ENCODE measurements at regions not wholly inside any gene's neighbourhood (a gene's known extent, or its start where the extent isn't known, plus 50 kb on each side); places are given as distances from the start of the nearest gene placed in this dataset.

DNA sequence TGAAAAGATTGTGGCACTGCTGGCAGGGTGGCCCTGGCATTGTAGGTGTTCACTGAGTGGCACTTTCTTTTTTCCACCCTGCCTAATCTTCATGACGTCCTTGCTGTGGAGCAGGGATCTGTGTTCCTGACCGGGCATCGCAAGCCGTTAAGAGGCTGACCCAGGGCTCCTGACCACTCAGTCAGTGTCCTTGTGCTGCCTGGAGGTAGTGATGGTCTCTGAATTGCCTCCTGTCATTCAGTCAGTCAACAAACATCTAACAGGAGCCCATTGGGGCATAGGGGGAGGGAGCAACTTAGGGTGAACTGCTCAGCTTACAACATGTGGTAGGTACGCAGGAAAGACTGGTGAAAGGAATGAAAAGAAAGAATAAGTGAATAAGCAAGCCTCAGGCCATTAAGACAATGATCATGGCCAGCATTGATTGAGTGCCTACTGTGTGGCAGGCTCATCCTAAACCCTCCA, 152.0 kb downstream of the CEBPB start:
- intact Hi-C loops (cut with DNase I), result no loop called here
- ATAC-seq, result no peak
- no peak for DNase-seq

DNA sequence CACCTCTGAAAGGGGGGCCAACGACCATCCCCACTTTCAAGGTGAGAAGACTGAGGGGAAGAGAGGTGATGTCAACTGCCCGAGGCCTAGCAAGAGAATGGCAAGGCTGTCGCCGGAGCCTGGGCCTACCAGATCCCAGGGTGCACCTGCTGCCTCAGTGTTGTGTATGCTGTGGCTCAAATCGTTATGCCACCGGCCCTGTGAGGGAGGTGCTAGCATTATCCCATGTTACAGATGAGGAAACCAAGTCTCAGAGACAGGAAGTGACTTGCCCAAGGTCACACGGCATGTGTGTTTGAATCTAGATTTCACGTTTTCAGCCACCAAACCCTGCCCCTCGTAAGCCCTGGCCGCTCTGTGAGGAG, 152.5 kb downstream of the CEBPB start:
- ATAC-seq (no peak), DNase-seq (no peak)
- intact Hi-C loops (cut with DNase I), result no loop called here

DNA sequence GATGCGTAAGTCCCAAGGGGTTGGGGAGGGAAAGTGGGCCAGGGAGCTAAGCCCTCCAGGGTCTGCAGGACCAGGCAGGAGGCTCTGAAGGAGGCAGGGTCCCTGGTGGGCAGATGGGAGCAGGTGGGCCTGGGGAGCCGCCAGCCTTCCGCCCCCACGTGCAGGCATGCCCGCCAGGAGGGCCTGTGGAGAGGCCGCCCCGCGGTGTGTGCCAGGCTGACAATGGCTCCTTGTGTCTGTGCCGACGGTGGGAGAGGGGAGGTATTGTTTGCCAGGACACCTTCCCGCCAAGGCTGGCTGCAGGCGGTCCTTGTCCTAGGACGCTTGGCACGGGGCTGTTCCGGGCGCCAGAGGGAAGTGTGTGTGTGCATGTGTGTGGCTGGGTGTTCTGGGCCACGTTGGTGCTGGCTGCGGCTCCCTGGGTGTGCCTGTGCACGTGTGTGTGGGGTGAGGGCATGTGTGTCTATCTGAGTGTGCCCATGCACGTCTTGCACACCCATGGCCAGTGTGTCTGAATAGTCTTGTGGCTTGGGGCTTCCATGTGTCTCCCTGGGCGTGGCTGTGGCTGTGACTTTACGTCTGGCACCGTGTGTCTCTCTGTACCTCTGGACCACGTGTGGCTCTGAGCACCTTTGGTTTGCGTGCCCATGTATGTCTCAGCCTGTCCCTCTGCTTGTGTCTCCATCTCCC, 153.0 kb downstream of the CEBPB start:
- DNase-seq (no peak), ATAC-seq (no peak)
- intact Hi-C loops (cut with DNase I), result no loop called here

DNA sequence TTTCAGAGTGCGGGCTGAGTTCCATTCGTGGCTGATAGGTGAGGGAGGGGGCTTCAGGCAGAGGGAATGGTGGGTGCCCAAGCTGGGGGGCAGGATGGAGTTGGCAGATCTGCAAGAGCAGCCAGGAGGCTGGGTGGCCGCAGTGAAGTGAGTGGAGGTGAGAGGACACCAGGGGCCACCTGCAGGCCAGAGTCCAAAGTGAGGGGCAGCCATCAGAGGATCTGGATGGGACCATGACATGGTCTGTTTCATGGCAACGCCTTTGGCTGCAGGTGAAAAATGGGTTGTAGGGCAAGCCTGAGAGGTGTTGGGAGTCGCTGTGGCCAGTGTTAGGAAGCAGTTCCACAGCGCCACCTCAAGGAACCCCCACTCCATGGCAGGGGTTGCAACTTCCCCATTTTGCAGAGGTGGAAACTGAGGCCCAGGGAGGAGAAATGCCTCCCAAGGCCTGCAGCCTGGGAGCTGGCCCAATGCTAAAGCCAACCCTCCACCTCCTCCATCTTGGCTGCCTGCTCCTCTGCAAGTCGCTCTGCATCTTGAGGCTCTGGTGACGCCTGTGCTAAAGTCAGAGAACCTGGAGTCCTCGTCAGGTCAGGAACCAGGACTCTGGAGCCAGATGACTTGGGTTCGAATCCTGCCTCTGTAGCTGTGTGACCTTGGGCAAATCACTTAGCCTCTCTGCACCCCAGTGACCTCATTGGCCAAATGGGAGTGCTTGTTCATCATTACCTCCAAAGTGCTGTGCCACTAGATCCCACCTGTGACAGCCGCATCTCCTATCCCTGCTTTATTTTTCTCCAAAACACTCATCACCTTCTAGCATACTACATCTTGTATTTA, 153.8 kb downstream of the CEBPB start:
- DNase-seq (no peak), ATAC-seq (no peak)
- intact Hi-C loops (cut with DNase I), result no loop called here

DNA sequence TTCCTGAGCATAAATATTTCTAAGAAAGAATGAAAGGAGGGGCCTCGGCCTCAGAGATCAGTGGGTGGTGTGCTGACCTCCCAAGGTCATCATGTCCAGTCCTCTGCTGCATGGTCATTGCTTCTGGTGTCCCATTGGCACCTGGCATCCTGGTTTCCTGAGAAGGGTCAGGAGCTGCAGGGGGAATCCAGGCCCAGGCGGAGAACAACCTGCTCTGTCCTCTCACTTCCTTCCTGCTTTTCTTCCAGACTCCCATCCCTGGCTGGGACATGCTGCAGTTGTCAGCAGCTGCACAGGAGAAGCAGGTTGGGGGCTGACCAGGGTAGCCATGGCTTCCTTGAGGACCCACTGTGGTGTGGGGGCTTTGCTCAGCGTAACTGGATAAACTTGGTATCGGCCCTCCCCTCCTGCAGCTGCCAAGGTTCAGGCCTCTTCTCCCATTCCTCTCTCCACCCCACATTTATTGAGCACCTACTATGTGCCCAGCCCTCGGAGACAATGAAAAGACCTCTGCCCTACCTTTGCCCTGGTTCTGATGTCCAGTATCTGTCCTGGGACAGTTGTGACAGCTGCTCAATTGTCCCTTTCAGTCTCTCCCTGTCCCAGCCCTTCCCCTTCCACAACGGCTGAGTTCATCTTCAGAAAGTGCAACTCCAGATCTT, 155.2 kb downstream of the CEBPB start:
- ATAC-seq (no peak), DNase-seq (no peak)
- intact Hi-C loops (cut with DNase I), result no loop called here

DNA sequence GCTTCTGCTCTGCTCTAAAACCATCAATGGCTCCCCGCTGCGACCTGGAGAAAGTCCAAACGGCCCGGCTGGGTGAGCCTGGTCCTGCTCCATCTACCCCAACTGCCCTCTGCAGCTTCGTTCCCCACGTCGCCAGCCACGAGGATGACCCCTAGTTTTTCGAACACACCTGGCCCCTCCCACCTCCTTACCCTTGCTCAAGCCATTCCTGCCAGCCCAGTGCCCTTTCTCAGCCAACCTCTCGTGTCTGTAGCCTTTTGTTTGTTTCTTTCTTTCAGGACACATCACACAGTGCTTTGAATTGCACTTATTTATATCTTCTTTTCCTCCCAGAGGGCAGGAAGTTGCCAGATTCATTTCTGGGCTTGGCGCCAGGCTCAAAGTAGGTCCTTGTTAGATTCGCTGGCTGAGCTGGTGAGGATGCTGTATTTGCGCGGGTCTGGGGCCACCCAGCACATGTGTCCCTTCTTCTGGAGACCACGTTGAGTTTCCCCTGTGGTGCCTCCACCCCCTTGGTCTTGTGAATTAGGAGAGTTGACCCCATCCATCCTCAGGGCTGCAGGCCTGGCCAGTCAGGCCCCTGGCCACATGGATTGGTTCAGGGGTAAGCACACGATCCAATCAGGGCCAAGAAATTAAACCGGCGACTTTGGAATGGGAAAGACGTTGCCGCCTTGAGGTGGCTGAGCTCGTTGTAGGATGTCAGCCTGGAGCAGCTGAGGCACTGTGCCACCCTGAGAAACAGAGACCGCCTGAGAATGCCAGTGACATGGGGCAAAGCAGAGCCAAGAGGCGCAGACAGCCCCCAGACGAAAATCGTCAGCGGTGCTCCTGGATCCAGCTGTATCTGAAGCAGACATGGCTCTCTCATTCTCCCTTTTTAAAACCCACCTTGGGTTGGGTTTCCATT, 156.0 kb downstream of the CEBPB start:
- DNase-seq, result peak; percentile 91
- ATAC-seq, result peak; percentile 69 to 81
- intact Hi-C loops (cut with DNase I), result no loop called here

DNA sequence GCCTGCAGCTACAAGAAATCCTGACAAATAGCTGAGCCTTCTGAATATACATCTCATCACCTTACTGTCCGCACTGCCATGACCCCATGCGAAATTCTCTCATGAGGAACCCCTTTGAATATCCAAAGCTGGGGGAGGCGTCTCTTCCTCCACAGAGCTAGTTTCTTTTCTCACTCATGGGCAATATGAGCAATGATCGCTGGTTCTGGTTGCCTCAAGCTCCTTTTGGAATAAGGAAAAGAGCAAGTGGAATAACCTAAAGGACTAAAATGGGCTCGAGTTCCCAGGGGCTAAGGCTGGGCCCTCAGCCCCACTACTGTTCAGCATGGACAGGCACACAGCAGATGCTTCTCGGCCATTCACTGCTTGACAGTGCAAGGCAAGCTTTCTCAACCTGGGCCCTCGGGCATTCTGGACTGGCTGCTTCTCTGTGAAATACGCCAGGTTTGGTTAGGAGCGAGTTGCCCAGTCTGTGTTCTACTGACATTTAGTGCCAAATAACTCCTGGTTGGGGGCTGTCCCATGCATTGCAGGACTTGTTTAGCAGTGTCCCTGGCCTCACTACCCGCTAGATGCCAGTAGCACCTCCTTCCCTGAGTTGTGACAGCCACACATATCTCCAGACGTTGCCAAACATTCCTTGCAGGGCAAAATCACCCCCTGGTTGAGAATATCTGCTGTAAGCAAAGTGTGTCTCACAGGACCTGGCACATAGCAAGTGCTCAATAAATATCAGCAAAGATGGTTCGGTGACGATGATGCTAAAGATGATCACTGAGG, 156.8 kb downstream of the CEBPB start:
- DNase-seq (no peak), ATAC-seq (peak; percentile 2 to 20)
- intact Hi-C loops (cut with DNase I), result no loop called here

DNA sequence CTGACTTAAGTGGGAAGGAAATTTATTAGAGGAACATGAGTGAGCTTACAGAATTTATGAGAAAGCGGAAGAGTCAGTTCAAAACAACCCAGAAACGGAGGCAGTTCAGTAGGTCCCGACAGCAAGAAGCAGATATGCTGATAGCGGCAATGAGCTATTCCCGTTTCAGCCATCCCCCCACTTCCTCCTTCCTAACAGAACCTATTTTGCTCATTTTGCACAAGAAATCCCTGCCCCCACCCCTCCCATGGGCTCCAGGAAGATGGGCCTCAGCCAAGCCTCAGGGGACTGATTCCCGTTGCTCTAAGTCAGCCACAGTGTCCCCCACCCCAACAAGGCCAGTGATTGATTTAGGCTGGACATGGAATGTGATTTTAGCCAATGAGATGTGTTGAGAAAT, 157.5 kb downstream of the CEBPB start:
- intact Hi-C loops (cut with DNase I), result no loop called here
- DNase-seq, result peak; percentile 60
- peak in 1 of 2 donors; percentile 37 for ATAC-seq

DNA sequence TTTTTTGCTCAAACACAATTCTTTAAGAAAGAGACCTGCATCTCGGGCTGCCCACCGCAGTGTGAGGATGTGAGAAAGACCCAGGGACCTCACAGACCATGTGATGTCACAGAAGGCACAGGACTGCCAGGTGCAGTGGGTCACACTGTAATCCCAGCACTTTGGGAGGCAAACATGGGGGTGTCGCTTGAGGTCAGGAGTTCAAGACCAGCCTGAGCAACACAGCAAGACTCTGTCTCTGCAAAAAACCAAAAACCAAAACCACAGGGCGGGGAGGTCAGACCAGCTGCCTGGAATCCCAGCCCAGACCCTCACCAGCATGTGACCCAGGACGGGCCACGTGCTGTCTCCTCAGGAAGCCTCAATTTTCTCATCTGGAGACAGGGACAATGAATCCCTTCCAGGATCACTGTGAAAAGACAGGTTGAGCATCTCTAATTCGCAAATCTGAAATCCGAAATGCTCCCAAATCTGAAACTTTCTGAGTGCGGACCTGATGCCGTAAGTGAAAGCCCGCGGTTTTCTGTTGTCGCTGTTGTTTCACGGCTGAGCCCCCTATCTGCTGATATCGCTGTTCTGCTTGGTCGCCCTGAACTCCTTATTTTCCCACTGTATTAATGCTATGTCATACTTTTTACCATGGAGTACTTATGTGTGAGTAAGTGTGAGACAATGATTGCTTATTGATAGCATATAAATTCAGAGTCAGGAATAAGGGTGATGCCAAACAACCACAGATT, 159.5 kb upstream of the PTPN1 start:
- intact Hi-C loops (cut with DNase I), result no loop called here
- no peak for ATAC-seq
- no peak for DNase-seq

DNA sequence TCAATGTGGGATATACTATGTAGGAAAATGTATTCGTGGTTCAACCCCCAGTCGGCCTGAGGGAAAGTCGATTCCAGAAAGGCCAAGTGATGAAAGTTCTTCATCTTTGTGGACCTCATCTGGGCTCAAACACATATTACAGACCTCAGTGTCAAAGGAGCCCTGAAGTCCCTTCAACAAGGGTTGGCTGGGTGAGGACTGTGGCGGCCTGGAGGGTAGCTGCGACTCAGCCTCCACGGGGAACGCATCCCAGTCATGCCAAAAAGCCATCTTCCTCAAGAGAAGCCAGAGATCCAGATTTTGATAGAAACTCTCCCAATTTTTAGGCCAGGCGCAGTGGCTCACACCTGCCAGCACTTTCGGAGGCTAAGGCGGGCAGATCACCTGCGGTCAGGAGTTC, 158.6 kb upstream of the PTPN1 start:
- no peak for DNase-seq
- intact Hi-C loops (cut with DNase I), result no loop called here
- ATAC-seq, result no peak

DNA sequence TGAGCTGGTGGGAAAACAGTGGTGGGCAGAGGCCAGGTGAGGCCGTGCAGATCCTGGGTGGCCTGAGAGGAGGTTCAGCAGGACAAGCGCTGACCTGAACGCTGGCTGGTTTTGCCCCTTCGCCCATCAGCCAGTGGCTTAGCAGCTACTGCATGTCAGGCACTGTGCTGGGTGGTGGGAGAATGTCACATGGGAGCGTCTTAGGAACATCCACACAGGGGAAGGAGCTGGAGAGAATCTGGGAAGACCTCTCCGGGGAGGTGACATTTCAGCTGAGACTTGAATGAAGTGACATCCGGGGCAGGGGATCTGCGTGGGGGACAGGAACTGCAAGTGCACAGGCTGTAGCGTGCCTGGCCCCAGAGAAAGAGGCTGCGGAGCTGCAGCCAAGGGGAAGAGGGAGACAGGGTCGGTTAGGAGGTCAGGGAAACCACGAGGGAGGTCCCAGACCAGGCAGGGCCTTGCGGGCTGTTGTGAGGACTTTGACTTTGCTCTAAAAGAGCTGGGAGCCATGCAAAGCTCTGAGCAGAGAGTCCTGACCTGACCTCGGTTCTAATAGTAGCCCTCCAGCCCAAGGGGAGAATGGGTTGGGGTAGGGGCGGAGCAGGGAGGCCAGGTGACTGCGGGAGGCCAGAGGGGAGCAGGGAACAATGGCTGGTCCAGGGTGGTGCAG, 156.8 kb upstream of the PTPN1 start:
- ATAC-seq (peak in 1 of 2 donors; percentile 36), DNase-seq (no peak)
- intact Hi-C loops (cut with DNase I), result no loop called here

DNA sequence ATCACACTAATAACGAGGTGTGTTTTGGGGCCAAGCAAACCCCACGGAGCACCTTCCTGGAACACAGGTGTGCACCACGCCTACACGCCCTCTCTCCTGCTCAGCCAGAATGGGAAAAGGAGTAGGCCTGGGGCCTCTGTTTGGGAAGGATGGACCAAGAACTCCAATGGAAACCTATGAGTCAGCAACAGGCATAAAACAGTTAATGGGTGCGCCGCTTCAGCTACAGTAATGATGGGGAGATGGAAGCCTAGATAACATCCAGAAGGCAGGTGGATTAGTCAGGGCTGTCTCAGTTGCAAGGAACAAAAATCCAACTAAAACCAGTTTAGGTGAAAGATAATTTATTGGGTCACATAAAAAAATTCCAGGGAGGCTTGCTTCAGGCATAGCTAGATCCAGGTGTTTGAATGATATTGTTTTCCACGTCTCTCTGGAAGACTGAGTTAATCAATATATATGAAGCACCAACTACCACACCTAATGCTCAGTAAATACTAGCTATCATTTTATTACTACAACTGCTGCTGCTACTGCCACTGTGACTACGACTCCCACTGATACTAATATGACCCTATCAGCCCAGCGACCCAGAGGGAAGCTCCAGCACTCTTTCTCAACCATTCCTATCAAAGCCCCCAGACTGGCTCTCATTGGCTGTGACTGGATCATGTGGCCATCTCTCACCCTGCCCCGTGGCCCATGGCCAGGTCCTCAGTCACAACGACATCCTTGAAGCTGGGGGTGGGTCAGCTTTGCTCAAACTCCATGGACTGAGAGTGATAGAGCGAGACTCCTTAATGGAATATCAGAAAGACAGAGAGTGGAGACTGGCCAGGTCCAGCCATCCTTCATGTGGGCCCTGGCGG, 155.2 kb upstream of the PTPN1 start:
- intact Hi-C loops (cut with DNase I), result no loop called here
- DNase-seq, result no peak
- no peak for ATAC-seq

DNA sequence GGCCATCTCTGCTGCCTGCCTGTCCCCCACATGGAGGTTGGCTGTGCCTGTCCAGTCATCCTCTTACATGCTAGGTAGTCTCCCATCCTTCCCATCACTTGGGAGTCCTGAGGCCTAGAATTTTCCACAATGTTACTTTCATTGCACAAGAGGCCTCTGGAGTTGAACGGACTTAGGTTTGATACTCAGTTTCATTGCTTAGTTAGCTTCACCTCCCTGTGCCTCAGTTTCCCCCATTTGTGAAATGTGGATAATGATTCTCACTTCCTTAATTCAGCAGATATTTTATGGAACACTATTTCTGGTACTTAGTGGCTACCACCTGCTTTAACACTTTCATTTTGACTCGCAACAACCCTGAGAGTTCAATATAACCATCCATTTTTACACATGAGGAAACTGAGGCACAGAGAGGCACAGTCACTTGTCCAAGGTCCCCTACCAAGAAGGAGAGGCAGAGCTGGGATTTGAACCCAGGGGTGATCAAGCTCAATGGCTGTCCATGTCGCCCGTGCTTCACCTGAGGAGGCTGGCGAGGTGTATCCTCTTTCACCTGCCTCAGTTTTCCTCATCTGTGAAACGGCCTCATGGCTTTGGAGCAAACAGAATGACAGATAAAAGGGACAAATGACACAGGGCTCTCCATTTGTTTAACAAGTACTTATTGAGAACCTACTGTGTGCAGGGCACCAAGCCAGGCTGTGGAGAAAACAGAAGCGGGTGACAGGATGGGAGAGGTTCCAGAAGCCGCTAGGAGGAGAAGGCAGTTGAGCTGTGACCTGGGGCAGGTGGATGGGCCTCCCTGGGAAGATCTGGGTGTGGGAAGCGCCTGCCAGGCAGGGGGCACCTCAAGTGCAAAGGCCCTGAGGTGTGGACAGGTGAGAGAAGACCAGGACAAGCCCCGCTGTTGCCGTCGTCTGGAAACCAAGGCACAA, 154.3 kb upstream of the PTPN1 start:
- no peak for ATAC-seq
- intact Hi-C loops (cut with DNase I), result no loop called here
- no peak for DNase-seq

DNA sequence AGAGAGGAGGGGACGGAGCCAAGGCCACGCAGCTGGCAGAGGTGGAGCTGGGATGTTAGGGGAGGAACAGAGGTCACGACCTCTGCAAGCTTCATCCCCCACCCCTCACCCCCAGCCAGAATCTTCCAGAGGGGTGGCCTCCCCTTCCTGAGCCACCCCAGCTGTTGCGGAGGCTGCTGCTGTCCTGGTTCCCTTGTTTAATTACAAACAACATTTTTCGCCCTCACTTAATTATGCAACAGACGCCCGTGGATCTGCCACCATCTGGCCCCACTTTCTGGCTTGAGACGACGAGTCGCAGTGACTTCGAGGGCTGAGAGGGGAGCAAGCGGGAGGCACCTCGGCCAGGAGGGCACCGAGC, 153.7 kb upstream of the PTPN1 start:
- intact Hi-C loops (cut with DNase I), result no loop called here
- no peak for DNase-seq

DNA sequence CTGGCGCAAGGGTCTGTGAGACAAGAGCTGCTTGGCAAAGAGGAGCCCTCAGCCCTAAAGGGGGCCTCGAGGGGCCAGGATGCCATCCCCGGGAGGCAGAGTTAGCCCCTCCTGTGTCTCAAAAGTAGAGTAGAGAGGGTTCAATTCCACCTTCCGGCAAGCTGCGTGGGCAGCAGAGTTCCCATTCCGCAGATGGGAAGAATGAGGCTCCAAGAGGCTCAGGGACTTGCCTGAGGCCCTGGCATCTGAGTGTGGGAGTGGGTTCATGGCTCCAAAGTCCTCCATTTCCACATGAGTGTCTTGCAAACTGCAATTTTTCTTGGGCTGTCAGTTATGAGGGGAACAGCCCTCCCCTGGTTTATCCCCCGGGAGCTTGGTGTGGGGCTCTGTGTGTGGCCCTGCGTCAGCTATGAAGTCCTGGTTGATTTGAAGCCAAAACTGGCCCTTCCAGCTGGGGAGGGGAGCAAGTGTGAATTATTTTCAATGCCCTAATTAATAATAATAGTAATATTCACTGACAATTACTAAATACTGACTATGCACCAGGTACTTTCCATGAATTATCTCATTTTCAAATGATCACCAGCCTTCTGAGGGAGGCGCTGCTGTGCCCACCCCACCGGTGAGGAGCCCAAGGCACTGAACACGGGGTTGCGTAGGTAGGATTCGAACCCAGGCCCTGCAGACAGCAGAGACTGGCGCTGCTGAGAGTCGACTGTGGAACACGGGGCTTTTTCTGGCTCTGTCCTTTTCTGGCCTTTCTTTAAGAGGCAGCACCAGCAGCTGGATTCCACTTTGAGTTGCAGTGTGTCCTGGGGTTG, 153.0 kb upstream of the PTPN1 start:
- DNase-seq (no peak), ATAC-seq (no peak)
- intact Hi-C loops (cut with DNase I), result no loop called here

More for the DNA sequence above, 153.7 kb upstream of the PTPN1 start:
- no peak for ATAC-seq

Data from left cardiac atrium (tissue), 4 donors.